BJ (cell line): ENCODE measurements at regions not wholly inside any gene's neighbourhood (a gene's known extent, or its start where the extent isn't known, plus 50 kb on each side); places are given as distances from the start of the nearest gene placed in this dataset.

ENCODE experiments used
- CTCF ChIA-PET: fragments of 350-600 bp; formaldehyde crosslinking; extraction: SDS; loops from one replicate; lab custom pipeline; 2021; ENCODE audit warnings: antibody characterized with exemption, inconsistent platforms; lab: Yijun Ruan, JAX
- POLR2A ChIA-PET: fragments of 300-600 bp; sonication (Branson Sonifier 250); formaldehyde crosslinking; extraction: SDS; loops from one replicate; lab custom pipeline; 2021; ENCODE audit warnings: antibody characterized with exemption; lab: Charles Lee
- DNase-seq: peaks from one replicate; pipeline ENCODE4 v3.0.0-alpha.2; 2011; ENCODE audit warnings: low read depth
- H3K27me3 ChIP-seq: 2 replicates; pipeline ENCODE4 v1.6.0; 2011; ENCODE audit warnings: low read length; ENCODE audit not compliant: control insufficient read depth, insufficient read depth
- H3K36me3 ChIP-seq: 2 replicates; pipeline ENCODE4 v1.5.1; 2011; ENCODE audit warnings: low read length; ENCODE audit not compliant: control insufficient read depth, insufficient read depth
- H3K4me3 ChIP-seq: 2 replicates; pipeline ENCODE4 v1.5.1; 2011; ENCODE audit warnings: low read depth, mild to moderate bottlenecking, control low read depth, low read length
- TF ChIP-seq, protein P1 (sequence below): IDR thresholded peaks from 2 replicates; pipeline ENCODE4 v1.5.1; 2011; ENCODE audit warnings: low read depth, mild to moderate bottlenecking, control low read depth, inconsistent platforms, low read length, moderate library complexity; ENCODE audit not compliant: insufficient read depth

DNA sequence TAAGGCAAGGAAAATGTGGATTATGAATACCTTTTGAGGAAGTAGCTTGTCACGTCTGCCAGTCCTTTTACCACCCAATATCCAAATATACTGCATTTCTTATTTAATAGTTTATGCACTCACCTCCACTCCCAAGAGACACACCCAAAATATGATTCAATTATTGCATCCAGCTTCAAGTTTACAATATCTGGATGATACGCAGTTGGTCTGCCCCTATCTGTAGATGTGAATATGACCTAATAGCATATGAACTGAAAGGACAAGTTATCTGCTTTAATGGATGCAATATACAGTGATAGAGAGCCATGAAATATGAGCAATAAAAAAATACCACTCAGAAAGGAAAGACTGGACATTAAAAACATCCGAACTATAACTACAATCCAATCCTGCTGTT lies 159.4 kb upstream of the MAGI2 start:
- no peak for DNase-seq
- ChIA-PET POLR2A (no interaction called here), CTCF (no interaction called here)
- no peak overlapping the region for H3K4me3 ChIP-seq
- H3K36me3 ChIP-seq = no peaks in the 10 kb centered on the region
- TF ChIP-seq, protein P1, sequence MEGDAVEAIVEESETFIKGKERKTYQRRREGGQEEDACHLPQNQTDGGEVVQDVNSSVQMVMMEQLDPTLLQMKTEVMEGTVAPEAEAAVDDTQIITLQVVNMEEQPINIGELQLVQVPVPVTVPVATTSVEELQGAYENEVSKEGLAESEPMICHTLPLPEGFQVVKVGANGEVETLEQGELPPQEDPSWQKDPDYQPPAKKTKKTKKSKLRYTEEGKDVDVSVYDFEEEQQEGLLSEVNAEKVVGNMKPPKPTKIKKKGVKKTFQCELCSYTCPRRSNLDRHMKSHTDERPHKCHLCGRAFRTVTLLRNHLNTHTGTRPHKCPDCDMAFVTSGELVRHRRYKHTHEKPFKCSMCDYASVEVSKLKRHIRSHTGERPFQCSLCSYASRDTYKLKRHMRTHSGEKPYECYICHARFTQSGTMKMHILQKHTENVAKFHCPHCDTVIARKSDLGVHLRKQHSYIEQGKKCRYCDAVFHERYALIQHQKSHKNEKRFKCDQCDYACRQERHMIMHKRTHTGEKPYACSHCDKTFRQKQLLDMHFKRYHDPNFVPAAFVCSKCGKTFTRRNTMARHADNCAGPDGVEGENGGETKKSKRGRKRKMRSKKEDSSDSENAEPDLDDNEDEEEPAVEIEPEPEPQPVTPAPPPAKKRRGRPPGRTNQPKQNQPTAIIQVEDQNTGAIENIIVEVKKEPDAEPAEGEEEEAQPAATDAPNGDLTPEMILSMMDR = no peak
- H3K27me3 ChIP-seq = no peaks in the 10 kb centered on the region

DNA sequence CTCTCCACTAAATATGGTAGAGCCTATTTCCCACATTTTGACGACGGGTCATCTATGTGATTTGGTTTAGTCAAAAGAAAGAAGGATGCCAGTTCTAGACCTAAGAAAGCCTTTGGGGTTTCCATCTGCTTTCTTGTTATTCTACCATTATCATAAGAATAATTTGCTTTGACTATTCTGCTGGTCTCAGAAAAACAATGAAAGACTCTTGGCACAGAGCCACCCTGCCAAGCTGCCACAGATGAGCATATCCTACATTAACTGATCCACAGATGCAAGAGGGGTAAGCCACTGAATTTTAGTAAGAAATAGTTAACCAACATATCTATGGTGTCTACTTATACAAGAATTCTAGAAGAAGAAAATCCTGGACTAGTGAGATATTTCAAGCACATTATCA lies 158.6 kb upstream of the MAGI2 start:
- no peaks in the 10 kb centered on the region for H3K36me3 ChIP-seq
- TF ChIP-seq, protein P1 = no peak
- H3K27me3 ChIP-seq = no peaks in the 10 kb centered on the region
- CTCF ChIA-PET = no interaction called here
- no peak for DNase-seq
- POLR2A ChIA-PET = no interaction called here
- H3K4me3 ChIP-seq = no peak overlapping the region

DNA sequence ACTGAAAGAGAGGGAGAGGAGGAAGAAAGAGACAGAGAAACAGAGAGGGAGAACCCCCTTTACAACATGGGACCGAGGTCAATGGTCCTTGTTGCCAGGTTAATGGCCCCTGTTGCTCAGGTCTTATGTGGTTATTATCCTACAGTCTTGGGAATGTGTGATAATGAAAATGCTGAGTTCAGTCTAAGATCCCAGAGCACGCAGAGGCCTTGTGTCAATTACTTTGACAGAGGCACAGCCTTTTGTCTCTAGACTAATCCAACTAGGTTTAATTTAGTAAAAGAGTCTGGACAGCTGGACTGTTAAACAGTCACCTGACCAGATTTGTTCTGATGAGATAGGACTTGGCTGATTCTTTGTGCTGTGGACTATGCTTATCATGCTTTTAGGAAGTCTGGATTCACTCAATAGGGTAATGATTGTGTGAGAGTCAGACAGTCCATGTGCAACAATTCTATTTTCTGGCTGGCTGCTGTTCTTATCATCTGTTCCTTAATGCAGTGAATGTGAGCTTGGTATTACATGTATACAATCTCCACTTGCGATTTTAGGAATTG lies 157.4 kb upstream of the MAGI2 start:
- ChIA-PET CTCF (no interaction called here), POLR2A (no interaction called here)
- TF ChIP-seq, protein P1 = no peak
- Histone ChIP-seq H3K4me3 (no peak overlapping the region), H3K27me3 (no peaks in the 10 kb centered on the region), H3K36me3 (no peaks in the 10 kb centered on the region)
- DNase-seq = no peak

DNA sequence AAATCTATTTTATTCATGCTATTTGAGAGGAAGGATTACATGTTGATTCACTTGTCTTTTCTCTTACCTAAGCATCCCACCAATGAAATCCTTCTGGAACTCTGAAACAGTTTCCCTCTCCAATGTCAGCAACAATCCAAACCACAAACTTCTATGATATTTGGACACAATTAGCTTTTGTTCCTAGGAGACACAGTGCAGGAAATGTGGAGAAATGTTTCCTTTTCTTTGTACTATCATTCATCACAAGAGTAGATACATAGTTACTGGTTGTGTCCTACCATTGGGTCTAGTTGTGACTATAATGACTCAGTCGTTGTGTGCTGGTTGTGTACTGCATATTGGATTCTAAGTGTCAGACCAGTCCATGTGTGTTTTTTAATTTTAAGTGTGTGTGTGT lies 156.8 kb upstream of the MAGI2 start:
- DNase-seq = peak; percentile 13
- H3K4me3 ChIP-seq = no peak overlapping the region
- no peaks in the 10 kb centered on the region for H3K27me3 ChIP-seq
- H3K36me3 ChIP-seq = no peaks in the 10 kb centered on the region
- TF ChIP-seq, protein P1 = no peak
- CTCF ChIA-PET = no interaction called here
- POLR2A ChIA-PET = no interaction called here

DNA sequence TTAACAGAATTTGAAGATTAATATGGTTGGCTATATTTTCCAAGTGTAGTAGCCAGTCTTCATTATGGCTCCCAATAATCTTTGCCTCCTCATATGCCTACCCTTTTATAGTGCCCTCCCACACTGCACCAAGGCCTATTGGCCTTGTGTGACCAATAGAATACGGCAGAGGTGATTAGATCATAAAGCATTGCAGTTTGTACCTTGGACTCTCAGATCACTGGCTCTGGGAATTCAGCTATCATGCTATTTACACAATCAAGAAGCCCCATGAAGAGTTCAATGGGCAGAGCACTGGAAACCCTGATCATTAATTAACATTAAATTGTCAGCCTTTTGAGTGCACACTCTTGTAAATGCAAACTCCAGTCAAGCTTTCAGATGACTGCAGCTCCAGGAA lies 154.5 kb upstream of the MAGI2 start:
- POLR2A ChIA-PET = no interaction called here
- DNase-seq = no peak
- CTCF ChIA-PET = no interaction called here
- TF ChIP-seq, protein P1 = no peak
- H3K27me3 ChIP-seq = no peaks in the 10 kb centered on the region
- H3K4me3 ChIP-seq = no peak overlapping the region
- no peaks in the 10 kb centered on the region for H3K36me3 ChIP-seq
